K562 (cell line): ENCODE measurements at regions not wholly inside any gene's neighbourhood (a gene's known extent, or its start where the extent isn't known, plus 50 kb on each side); places are given as distances from the start of the nearest gene placed in this dataset.

Experiments
- ATAC-seq: fragments of 200-7000 bp; cut with Tn5 transposase; 3 replicates; pipeline ENCODE4 v1.9.1; 2020; ENCODE audit warnings: moderate library complexity
- BruUV-seq: library from RNA; stranded (reverse); fragments of 400-500 nt; replicated peaks from 2 replicates; lab custom pipeline; 2021; lab: Mats Ljungman, UMichigan
- CTCF ChIA-PET: fragments of 300-600 bp; formaldehyde crosslinking; extraction: SDS; loops from one replicate; lab custom pipeline; 2021; ENCODE audit warnings: low intra/inter-chr PET ratio; lab: Yijun Ruan, JAX
- POLR2A ChIA-PET: fragments of 300-600, 350-650 bp; sonication (Branson Sonifier 250); formaldehyde crosslinking; extraction: SDS; loops from one replicate; lab custom pipeline; 2021; ENCODE audit warnings: antibody characterized with exemption, inconsistent platforms; lab: Yijun Ruan, JAX
- DNase-seq, 4 experiments: peaks; one replicate each; pipeline versions ENCODE4 v3.0.0 to v3.0.0-alpha.2; 2011 to 2018; ENCODE audit warnings: low spot score in 3 of 4, mixed read lengths in 3 of 4; ENCODE audit errors: extremely low read depth in 1 of 4
- FAIRE-seq: peaks from 2 replicates; lab custom pipeline; 2011; peaks lifted over from hg19 to GRCh38; lab: Jason Lieb, UNC
- H2AFZ ChIP-seq: 2 replicates; pipeline ENCODE4 v1.6.0; 2011; ENCODE audit warnings: low read depth, low read length, control low read depth, inconsistent platforms
- H3K27ac ChIP-seq: fragments of 200-600 bp; 3 replicates; pipeline ENCODE4 v1.8.0; 2011; ENCODE audit warnings: low read depth, mild to moderate bottlenecking, control low read depth, inconsistent platforms, low read length, moderate library complexity, mixed read lengths; ENCODE audit errors: extremely low read depth
- H3K27me3 ChIP-seq, 2 experiments: fragments of 300-600 bp in 1 of 2; 2 replicates in 1 of 2; 3 replicates in 1 of 2; pipeline versions ENCODE4 v1.6.0 to v1.8.0; 2011; ENCODE audit warnings: inconsistent platforms in 2 of 2, low read length in 2 of 2, mild to moderate bottlenecking in 1 of 2, mixed read lengths in 1 of 2, moderate library complexity in 1 of 2; ENCODE audit not compliant: control insufficient read depth in 2 of 2, insufficient read depth in 2 of 2
- H3K36me3 ChIP-seq: fragments of 300-600 bp; 3 replicates; pipeline ENCODE4 v1.8.0; 2011; ENCODE audit warnings: mild to moderate bottlenecking, low read length, inconsistent platforms; ENCODE audit not compliant: control insufficient read depth, insufficient read depth
- H3K4me1 ChIP-seq, 2 experiments: fragments of 200-600 bp in 1 of 2; replicated peaks in 1 of 2; 2 replicates in 1 of 2; 3 replicates in 1 of 2; pipeline versions ENCODE4 v1.5.1 to v1.8.0; 2011; ENCODE audit warnings: inconsistent platforms in 2 of 2, low read length in 2 of 2, mild to moderate bottlenecking in 1 of 2, mixed read lengths in 1 of 2, moderate library complexity in 1 of 2; ENCODE audit not compliant: control insufficient read depth in 2 of 2, insufficient read depth in 2 of 2
- H3K4me2 ChIP-seq: 2 replicates; pipeline ENCODE4 v1.6.1; 2011; ENCODE audit warnings: low read length, control low read depth, inconsistent platforms, mixed read lengths; ENCODE audit not compliant: insufficient read depth
- H3K4me3 ChIP-seq: fragments of 200-600 bp; sonication (generic), shearing (Covaris generic); 2 replicates; pipeline ENCODE4 v1.5.1; 2016; ENCODE audit warnings: control low read depth, inconsistent platforms
- H3K79me2 ChIP-seq: fragments of 200-600 bp; 3 replicates; pipeline ENCODE4 v1.8.0; 2011; ENCODE audit warnings: low read length, inconsistent platforms; ENCODE audit not compliant: control insufficient read depth, insufficient read depth
- H3K9ac ChIP-seq, 2 experiments: 2 replicates each; pipeline versions ENCODE4 v1.6.0 to v1.6.1; 2011; ENCODE audit warnings: low read depth in 2 of 2, low read length in 2 of 2, control low read depth in 1 of 2, inconsistent platforms in 1 of 2, mild to moderate bottlenecking in 1 of 2, mixed read lengths in 1 of 2; ENCODE audit not compliant: insufficient read depth in 1 of 2
- H3K9me1 ChIP-seq: one replicate; pipeline ENCODE4 v1.6.0; 2011; ENCODE audit warnings: inconsistent platforms, mild to moderate bottlenecking, low read length, moderate library complexity; ENCODE audit not compliant: control insufficient read depth, insufficient read depth
- H3K9me3 ChIP-seq: replicated peaks from 2 replicates; pipeline ENCODE4 v1.5.1; 2011; ENCODE audit warnings: low read depth, low read length, inconsistent platforms; ENCODE audit not compliant: control insufficient read depth, insufficient read depth
- H4K20me1 ChIP-seq: replicated peaks from 2 replicates; pipeline ENCODE4 v1.6.1; 2011; ENCODE audit warnings: low read length, inconsistent platforms, mixed read lengths; ENCODE audit not compliant: control insufficient read depth, insufficient read depth
- ARID2 ChIP-seq: fragments of 450-650 bp; IDR thresholded peaks from 2 replicates; pipeline ENCODE4 v1.6.1; 2017; ENCODE audit warnings: antibody characterized with exemption, mild to moderate bottlenecking
- ASH1L ChIP-seq: fragments of 450-650 bp; IDR thresholded peaks from 2 replicates; pipeline ENCODE4 v1.6.1; 2018; ENCODE audit warnings: borderline replicate concordance, mild to moderate bottlenecking, low read depth; ENCODE audit not compliant: partially characterized antibody
- CBX8 ChIP-seq: fragments of 200-600 bp; sonication (generic); IDR thresholded peaks from 2 replicates; pipeline ENCODE4 v1.6.1; 2012; ENCODE audit warnings: borderline replicate concordance, mixed run types, low read depth, mild to moderate bottlenecking, moderate library complexity, mixed read lengths, low read length, control low read depth, inconsistent platforms; ENCODE audit not compliant: poor library complexity, severe bottlenecking; ENCODE audit errors: extremely low read depth
- GATA2 ChIP-seq: sonication (generic); formaldehyde crosslinking; IDR thresholded peaks from 2 replicates; pipeline ENCODE4 v1.4.0; 2020; ENCODE audit warnings: mild to moderate bottlenecking, missing genetic modification reagents
- KDM4B ChIP-seq, 2 experiments: fragments of 450-650 bp in 1 of 2; sonication (generic) in 1 of 2; IDR thresholded peaks; 2 replicates each; pipeline ENCODE4 v1.6.1; 2016 to 2017; ENCODE audit warnings: borderline replicate concordance in 2 of 2, antibody characterized with exemption in 1 of 2, low read depth in 1 of 2, mild to moderate bottlenecking in 1 of 2
- KDM5B ChIP-seq: fragments of 200-600 bp; sonication (generic); IDR thresholded peaks from 2 replicates; pipeline ENCODE4 v1.6.1; 2012; ENCODE audit warnings: low read depth, mild to moderate bottlenecking, moderate library complexity, low read length, control low read depth, inconsistent platforms; ENCODE audit not compliant: insufficient replicate concordance
- MECOM ChIP-seq: fragments of 250-450 bp; sonication (Bioruptor Pico); IDR thresholded peaks from 2 replicates; pipeline ENCODE4 v1.8.0; 2022; ENCODE audit warnings: inconsistent platforms
- MYBL2 ChIP-seq, 2 experiments: fragments of 450-650 bp in 1 of 2; sonication (generic) in 1 of 2; formaldehyde crosslinking in 1 of 2; IDR thresholded peaks; 2 replicates each; pipeline versions ENCODE4 v1.6.1 to v1.8.1; 2017 to 2022; ENCODE audit warnings: borderline replicate concordance in 1 of 2, inconsistent platforms in 1 of 2, low read depth in 1 of 2, mild to moderate bottlenecking in 1 of 2, missing genetic modification reagents in 1 of 2, moderate library complexity in 1 of 2
- NCOA1 ChIP-seq: fragments of 450-650 bp; IDR thresholded peaks from 2 replicates; pipeline ENCODE4 v1.6.1; 2016; ENCODE audit warnings: low read depth
- POLR2H ChIP-seq: IDR thresholded peaks from 2 replicates; pipeline ENCODE4 v1.6.1; 2016; ENCODE audit warnings: missing genetic modification characterization, low read depth, mild to moderate bottlenecking, control low read depth, missing compliant biosample characterization, moderate library complexity
- SMARCA4 ChIP-seq: fragments of 450-650 bp; IDR thresholded peaks from 2 replicates; pipeline ENCODE4 v1.6.1; 2016
- WGBS: fragments of 100-300 bp; shearing (Covaris generic); methylation state at CpG from one replicate; pipeline ENCODE4 v1.1.6; 2016; ENCODE audit warnings: low coverage, mixed read lengths; ENCODE audit not compliant: insufficient coverage; ENCODE audit errors: missing lambda C conversion rate; 5-methylcytosine and 5-hydroxymethylcytosine counted together
- in situ Hi-C: fragments of 300-500 bp; cut with MboI; formaldehyde crosslinking; loops from 4 replicates; pipeline ENCODE4 v1.15.0; 2018; ENCODE audit warnings: inconsistent platforms, mixed read lengths
- intact Hi-C: fragments of 100-400 bp; cut with micrococcal nuclease; formaldehyde crosslinking; loops from 2 replicates; pipeline ENCODE4 v1.14.2; 2022
- TF ChIP-seq, protein P1 (sequence below): fragments of 200-800 bp; sonication (Bioruptor generic); IDR thresholded peaks from 2 replicates; pipeline ENCODE4 v1.6.1; 2017; ENCODE audit warnings: missing genetic modification characterization, missing compliant biosample characterization
- TF ChIP-seq, protein P2 (sequence below): IDR thresholded peaks from 2 replicates; pipeline ENCODE4 v1.6.1; 2016; ENCODE audit warnings: missing genetic modification characterization, missing compliant biosample characterization
- TF ChIP-seq, protein P3 (sequence below), 2 experiments: fragments of 450-650 bp; IDR thresholded peaks; 2 replicates each; pipeline ENCODE4 v1.6.1; 2016

DNA sequence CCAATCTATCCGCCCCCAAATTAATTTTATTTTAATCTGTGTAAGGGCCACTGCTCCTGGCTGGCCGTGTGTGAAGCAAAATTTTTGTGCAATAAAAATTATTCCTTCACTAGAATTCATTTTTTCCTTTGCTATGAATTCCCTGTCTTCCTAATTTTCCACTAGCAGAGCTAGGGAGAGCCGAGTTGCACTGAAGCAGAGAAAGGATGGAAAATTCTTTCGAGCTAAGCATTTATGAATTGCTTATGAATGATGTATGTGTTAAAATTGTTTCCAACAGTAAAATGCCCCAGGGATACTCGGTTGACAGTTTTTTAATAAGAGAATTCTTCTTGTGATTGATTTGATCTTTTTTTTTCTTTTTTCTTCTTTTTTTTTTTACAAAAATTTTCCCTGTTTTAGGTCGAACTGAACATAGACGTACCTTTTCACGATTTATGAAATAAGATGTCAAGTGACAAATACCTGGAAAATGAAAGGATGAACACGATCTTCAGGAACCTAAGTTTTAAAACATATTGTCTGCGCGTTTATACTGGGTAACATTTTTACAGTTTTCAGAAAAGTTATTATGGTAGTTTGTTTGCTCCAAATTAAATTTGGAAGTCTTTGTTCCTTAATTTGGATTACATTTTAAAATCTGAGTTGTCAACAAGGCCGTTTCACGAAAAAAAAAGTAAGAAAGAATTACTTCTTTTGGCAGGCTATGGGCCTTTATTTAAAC is 288.8 kb upstream of the NFE2L3 start:
- Histone ChIP-seq H3K79me2 (no peaks in the 10 kb centered on the region), H3K9me3 (no peaks in the 10 kb centered on the region), H3K36me3 (no peaks in the 10 kb centered on the region), H3K4me3 (peak overlapping the region; percentile 32), H4K20me1 (no peaks in the 10 kb centered on the region), H2AFZ (peak overlapping the region; percentile 70), H3K27me3 (no peaks in the 10 kb centered on the region), H3K27ac (peak overlapping the region; percentile 71; the same call in 2 of the 3 replicates), H3K9me1 (no peaks in the 10 kb centered on the region), H3K4me1 (peaks cover 0 to 16% of the 10 kb centered on the region in 2 experiments; a peak in 2 of 5 replicates), H3K9ac (peak overlapping the region in 1 of 2 experiments; percentile 60; a peak in 3 of 4 replicates), H3K4me2 (peak overlapping the region; percentile 55)
- ATAC-seq (no peak; the same call in 2 of the 3 replicates), FAIRE-seq (peak; percentile 63), DNase-seq (no peak)
- intact Hi-C loops (no loop called here), in situ Hi-C loops (no loop called here)
- ChIA-PET POLR2A (no interaction called here), CTCF (interaction anchor here (0.6 kb wide), 1 partner anchor 819 kb away, joined by 5 read pairs; no protein-coding TSS in a partner anchor)
- 3% methylated on average over 13 of the region's 13 CpGs for WGBS
- BruUV-seq, result TSS peak; percentile 89
- TF ChIP-seq, protein P1, sequence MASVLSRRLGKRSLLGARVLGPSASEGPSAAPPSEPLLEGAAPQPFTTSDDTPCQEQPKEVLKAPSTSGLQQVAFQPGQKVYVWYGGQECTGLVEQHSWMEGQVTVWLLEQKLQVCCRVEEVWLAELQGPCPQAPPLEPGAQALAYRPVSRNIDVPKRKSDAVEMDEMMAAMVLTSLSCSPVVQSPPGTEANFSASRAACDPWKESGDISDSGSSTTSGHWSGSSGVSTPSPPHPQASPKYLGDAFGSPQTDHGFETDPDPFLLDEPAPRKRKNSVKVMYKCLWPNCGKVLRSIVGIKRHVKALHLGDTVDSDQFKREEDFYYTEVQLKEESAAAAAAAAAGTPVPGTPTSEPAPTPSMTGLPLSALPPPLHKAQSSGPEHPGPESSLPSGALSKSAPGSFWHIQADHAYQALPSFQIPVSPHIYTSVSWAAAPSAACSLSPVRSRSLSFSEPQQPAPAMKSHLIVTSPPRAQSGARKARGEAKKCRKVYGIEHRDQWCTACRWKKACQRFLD (CRISPR knock-in tag), result peak; percentile 36; the same call in 1 of the 2 replicates
- TF ChIP-seq ASH1L, result peak; percentile 31
- TF ChIP-seq NCOA1, result no peak
- 0 out of 2 replicates have a peak, but pooled peaks have one; percentile 34 for TF ChIP-seq SMARCA4
- no peak for TF ChIP-seq MYBL2 (IDR thresholded peaks at IDR 0.05; ENCODE audit: low read depth)
- no peak for TF ChIP-seq MYBL2 (CRISPR knock-in tag; IDR thresholded peaks at IDR 0.05; ENCODE audit: borderline replicate concordance)
- peak; percentile 10; the same call in 1 of the 2 replicates for TF ChIP-seq POLR2H
- TF ChIP-seq KDM4B (IDR thresholded peaks at IDR 0.05; ENCODE audit: borderline replicate concordance in 2 of 2, low read depth in 1 of 2), result no peak
- no peak for TF ChIP-seq GATA2
- 0 out of 2 replicates have a peak, but pooled peaks have one; percentile 21 for TF ChIP-seq ARID2
- peak; percentile 93 for TF ChIP-seq CBX8
- TF ChIP-seq, protein P2, sequence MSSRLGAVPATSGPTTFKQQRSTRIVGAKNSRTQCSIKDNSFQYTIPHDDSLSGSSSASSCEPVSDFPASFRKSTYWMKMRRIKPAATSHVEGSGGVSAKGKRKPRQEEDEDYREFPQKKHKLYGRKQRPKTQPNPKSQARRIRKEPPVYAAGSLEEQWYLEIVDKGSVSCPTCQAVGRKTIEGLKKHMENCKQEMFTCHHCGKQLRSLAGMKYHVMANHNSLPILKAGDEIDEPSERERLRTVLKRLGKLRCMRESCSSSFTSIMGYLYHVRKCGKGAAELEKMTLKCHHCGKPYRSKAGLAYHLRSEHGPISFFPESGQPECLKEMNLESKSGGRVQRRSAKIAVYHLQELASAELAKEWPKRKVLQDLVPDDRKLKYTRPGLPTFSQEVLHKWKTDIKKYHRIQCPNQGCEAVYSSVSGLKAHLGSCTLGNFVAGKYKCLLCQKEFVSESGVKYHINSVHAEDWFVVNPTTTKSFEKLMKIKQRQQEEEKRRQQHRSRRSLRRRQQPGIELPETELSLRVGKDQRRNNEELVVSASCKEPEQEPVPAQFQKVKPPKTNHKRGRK (tag), result 0 out of 2 replicates have a peak, but pooled peaks have one; percentile 16
- TF ChIP-seq KDM5B, result no peak
- TF ChIP-seq, protein P3, sequence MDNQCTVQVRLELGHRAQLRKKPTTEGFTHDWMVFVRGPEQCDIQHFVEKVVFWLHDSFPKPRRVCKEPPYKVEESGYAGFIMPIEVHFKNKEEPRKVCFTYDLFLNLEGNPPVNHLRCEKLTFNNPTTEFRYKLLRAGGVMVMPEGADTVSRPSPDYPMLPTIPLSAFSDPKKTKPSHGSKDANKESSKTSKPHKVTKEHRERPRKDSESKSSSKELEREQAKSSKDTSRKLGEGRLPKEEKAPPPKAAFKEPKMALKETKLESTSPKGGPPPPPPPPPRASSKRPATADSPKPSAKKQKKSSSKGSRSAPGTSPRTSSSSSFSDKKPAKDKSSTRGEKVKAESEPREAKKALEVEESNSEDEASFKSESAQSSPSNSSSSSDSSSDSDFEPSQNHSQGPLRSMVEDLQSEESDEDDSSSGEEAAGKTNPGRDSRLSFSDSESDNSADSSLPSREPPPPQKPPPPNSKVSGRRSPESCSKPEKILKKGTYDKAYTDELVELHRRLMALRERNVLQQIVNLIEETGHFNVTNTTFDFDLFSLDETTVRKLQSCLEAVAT (IDR thresholded peaks at IDR 0.05), result 0 out of 4 replicates have a peak, but pooled peaks of 1 of the 2 experiments have one; percentile 28
- no peak for TF ChIP-seq MECOM (CRISPR knock-in tag)
